Progenitor cell of endocrine pancreas (in vitro differentiated cells): ENCODE measurements at regions not wholly inside any gene's neighbourhood (a gene's known extent, or its start where the extent isn't known, plus 50 kb on each side); places are given as distances from the start of the nearest gene placed in this dataset.

Experiments
- DNase-seq: peaks from one replicate; pipeline ENCODE4 v3.0.0; 2021; ENCODE audit warnings: low spot score; ENCODE audit not compliant: unreplicated experiment
- H3K27ac Mint-ChIP-seq: 2 replicates; pipeline ENCODE4 v1.8.0; 2021; ENCODE audit warnings: mild to moderate bottlenecking, moderate library complexity, mixed read lengths
- H3K27me3 Mint-ChIP-seq: 2 replicates; pipeline ENCODE4 v1.8.0; 2021; ENCODE audit warnings: mixed read lengths
- H3K36me3 Mint-ChIP-seq: 2 replicates; pipeline ENCODE4 v1.8.0; 2022; ENCODE audit warnings: mixed read lengths; ENCODE audit not compliant: insufficient read depth
- H3K4me1 Mint-ChIP-seq: 2 replicates; pipeline ENCODE4 v1.8.0; 2021; ENCODE audit warnings: low read depth, mixed read lengths
- H3K4me3 Mint-ChIP-seq: 2 replicates; pipeline ENCODE4 v1.8.0; 2021; ENCODE audit warnings: low read depth, mild to moderate bottlenecking, moderate library complexity, mixed read lengths
- H3K9me3 Mint-ChIP-seq: 2 replicates; pipeline ENCODE4 v1.8.0; 2021; ENCODE audit warnings: low read depth, mixed read lengths
- CTCF ChIP-seq: fragments of 200-600 bp; sonication (generic); IDR thresholded peaks from one replicate; pipeline ENCODE4 v1.5.0; 2021; ENCODE audit warnings: antibody characterized with exemption, mild to moderate bottlenecking; ENCODE audit not compliant: unreplicated experiment

GRCh38 chr4:186910385-186910784 is 186.7 kb upstream of the FAT1 start:
- H3K27me3 Mint-ChIP-seq: no peaks in the 10 kb centered on the region
- H3K4me1 Mint-ChIP-seq: no peaks in the 10 kb centered on the region
- H3K27ac Mint-ChIP-seq: no peak overlapping the region
- DNase-seq: no peak
- H3K9me3 Mint-ChIP-seq: peaks cover 11% of the 10 kb centered on the region
- H3K4me3 Mint-ChIP-seq: no peak overlapping the region
- peaks cover 2% of the 10 kb centered on the region for H3K36me3 Mint-ChIP-seq
- TF ChIP-seq CTCF: no peak

GRCh38 chr4:186912606-186913005 is 188.9 kb upstream of the FAT1 start:
- TF ChIP-seq CTCF: no peak
- Mint-ChIP-seq H3K9me3 (peaks cover 9% of the 10 kb centered on the region), H3K36me3 (no peaks in the 10 kb centered on the region), H3K4me1 (no peaks in the 10 kb centered on the region), H3K27ac (no peak overlapping the region), H3K27me3 (no peaks in the 10 kb centered on the region), H3K4me3 (no peak overlapping the region)
- no peak for DNase-seq

DNA sequence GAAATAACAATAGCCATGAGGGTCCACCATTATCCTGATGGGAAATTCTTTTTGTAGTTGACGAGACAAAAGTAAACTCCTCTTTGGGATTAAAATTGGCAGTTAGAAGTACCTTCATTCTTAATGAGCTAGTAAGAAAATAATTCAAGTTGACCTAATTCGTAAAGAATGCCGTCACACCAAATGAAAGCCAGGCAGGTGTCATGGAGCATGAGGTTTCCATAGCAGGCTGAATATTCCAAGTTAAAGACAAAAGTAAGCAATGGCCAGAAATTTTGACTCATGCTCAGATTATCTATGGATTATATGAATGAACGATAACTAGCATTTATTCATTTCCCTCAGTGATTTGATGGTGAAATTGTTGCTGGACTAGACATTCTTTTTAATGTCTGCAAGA is 192.2 kb upstream of the FAT1 start:
- no peak overlapping the region for H3K4me3 Mint-ChIP-seq
- no peak for TF ChIP-seq CTCF

GRCh38 chr4:186917136-186917535 is 193.5 kb upstream of the FAT1 start:
- peaks cover 1% of the 10 kb centered on the region for H3K4me1 Mint-ChIP-seq
- H3K9me3 Mint-ChIP-seq: peaks cover 6% of the 10 kb centered on the region
- TF ChIP-seq CTCF: no peak
- H3K4me3 Mint-ChIP-seq: no peak overlapping the region
- no peaks in the 10 kb centered on the region for H3K27me3 Mint-ChIP-seq
- no peak for DNase-seq
- H3K36me3 Mint-ChIP-seq: no peaks in the 10 kb centered on the region
- H3K27ac Mint-ChIP-seq: no peak overlapping the region

More for the DNA sequence above, 192.2 kb upstream of the FAT1 start:
- H3K27me3 Mint-ChIP-seq: no peaks in the 10 kb centered on the region
- H3K4me1 Mint-ChIP-seq: no peaks in the 10 kb centered on the region
- H3K36me3 Mint-ChIP-seq: no peaks in the 10 kb centered on the region
- no peak for DNase-seq
- no peak overlapping the region for H3K27ac Mint-ChIP-seq
- peaks cover 6% of the 10 kb centered on the region for H3K9me3 Mint-ChIP-seq

DNA sequence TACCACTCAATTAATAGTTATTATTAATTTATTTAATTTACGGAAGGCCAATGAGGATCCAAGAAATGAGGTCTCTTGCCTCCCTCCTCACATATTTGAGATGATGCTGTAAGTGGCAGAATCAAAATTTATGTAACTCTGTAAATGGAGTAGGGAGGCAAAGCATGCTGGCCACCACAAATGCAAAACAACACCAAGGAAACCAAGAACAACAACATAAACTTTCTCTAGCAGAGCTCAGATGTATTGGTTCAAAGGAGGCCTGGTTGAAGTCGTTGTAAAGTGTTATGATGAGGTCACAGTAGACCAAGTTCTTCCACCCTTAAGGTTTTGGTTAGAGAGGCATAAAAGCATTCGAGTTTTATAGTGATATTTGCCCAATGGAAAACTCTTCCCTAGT is 194.8 kb upstream of the FAT1 start:
- Mint-ChIP-seq H3K9me3 (peaks cover 6% of the 10 kb centered on the region), H3K27me3 (no peaks in the 10 kb centered on the region), H3K4me1 (peaks cover 1% of the 10 kb centered on the region), H3K36me3 (no peaks in the 10 kb centered on the region), H3K4me3 (no peak overlapping the region), H3K27ac (no peak overlapping the region)
- TF ChIP-seq CTCF: no peak
- DNase-seq: no peak

DNA sequence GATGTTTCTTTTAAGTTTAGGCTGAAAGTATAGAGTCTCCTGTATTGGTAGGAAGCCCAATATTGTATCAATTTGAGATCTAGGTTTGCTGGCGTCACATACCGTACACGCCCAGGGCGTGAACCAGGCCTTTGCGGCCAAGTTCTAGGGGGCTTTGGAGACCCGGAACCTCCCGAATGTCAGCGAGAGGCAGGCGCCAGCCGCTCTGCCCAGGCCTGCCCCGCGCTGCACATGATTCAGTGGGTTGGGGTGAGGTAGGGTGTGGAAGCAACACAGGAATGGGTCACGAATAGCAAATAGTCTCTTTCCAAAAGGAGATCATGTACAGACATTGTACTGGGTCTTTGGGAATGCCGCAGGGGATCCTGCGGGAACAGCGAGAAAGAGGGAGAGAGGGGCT is 195.7 kb upstream of the FAT1 start:
- no peaks in the 10 kb centered on the region for H3K36me3 Mint-ChIP-seq
- no peaks in the 10 kb centered on the region for H3K27me3 Mint-ChIP-seq
- DNase-seq: no peak
- no peak for TF ChIP-seq CTCF
- H3K4me3 Mint-ChIP-seq: no peak overlapping the region
- H3K4me1 Mint-ChIP-seq: peaks cover 1% of the 10 kb centered on the region
- no peak overlapping the region for H3K27ac Mint-ChIP-seq
- peaks cover 6% of the 10 kb centered on the region for H3K9me3 Mint-ChIP-seq
